NAMALWA (cell line): ENCODE measurements at regions not wholly inside any gene's neighbourhood (a gene's known extent, or its start where the extent isn't known, plus 50 kb on each side); places are given as distances from the start of the nearest gene placed in this dataset.
"Not testable (repeated sequence)": the region's sequence is repeated elsewhere in the genome, so short reads cannot be mapped to it uniquely, and the experiment has no call there.

ENCODE experiments used
- DNase-seq: peaks from one replicate; pipeline ENCODE4 v3.0.0-alpha.2; 2015; ENCODE audit warnings: low spot score

DNA sequence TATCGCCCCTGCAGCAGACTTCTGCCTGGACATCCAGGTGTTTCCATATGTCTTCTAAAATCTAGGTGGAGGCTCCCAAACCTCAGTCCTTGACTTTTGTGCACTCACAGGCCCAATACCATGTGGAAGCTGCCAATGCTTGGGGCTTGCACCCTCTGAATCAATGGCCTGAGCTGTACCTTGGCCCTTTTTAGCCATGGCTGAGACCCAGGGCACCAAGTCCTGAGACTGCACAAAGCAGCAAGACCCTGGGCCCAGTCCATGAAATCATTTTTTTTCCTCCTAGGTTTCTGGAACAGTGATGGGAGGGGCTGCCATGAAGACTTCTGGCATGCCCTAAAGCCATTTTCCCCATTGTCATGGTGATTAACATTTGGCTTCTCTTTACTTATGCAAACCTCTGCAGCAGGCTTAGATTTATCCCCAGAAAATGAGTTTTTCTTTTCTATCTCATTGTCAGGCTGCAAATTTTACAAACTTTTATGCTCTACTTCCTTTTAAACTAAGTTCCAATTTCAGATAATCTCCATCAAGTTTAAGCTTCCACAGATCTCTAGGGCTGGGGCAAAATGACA lies 1445.8 kb upstream of the FLRT2 start:
- DNase-seq: no peak

DNA sequence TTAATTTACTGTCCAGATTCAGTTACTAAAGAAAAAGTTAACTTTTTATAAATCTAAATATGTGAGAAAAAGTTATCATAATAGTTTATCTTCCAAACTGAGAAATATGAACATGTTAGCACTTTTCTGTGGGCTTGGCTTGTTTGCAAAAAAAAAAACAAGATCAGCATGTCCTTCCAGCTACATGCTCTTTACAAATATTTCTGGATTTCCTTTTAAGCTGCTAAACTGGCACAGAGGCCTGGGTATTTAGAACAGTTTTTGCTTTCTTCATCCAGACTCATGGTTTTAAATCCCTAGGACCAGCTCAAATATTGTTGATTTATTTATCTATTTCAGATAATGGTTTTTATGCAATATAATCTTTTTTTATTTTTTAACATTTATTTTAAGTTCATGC lies 1444.5 kb upstream of the FLRT2 start:
- no peak for DNase-seq

DNA sequence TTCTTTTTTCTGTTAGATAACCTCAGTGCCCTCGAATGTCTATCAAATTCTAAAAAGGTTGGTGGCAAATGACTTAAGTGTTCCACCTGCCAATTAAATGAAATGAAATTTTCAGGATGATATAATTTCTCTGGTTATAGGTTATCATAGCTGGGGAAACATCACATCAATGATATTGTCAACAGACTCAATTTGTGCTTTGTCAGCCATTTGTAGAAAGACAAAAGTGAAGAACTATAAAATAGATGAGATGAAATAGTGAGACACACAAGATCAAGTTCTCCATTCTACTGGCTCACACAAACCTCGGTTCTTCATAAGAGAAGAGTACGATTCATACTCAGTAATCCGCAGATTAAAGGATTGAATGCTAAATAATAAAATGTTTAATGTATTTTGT lies 1443.2 kb upstream of the FLRT2 start:
- DNase-seq: no peak

DNA sequence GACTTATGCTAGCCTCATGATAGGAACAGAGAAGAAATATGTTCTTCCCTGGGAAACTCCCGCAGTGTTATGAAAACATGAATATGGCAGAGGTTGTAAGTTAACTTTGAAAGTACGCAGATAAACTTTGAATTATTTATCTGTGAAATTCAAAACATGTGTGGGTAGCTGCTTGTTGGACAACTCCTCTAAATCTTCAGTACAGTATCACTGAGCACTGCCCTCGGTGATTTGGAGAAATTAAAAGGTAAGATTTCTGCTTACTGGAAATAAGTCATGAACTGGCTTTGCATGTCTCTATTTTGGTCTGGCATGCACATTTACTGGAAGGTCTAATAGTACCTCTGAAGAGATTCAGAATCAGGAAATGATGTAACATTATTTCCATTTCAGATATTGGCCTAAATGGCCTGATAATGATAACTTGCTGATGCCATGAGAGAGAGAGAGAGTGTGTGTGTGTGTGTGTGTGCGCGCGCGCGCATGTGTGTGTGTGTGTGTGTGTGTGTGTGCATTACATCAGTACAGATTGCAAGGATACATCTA lies 1441.9 kb upstream of the FLRT2 start:
- no peak for DNase-seq

DNA sequence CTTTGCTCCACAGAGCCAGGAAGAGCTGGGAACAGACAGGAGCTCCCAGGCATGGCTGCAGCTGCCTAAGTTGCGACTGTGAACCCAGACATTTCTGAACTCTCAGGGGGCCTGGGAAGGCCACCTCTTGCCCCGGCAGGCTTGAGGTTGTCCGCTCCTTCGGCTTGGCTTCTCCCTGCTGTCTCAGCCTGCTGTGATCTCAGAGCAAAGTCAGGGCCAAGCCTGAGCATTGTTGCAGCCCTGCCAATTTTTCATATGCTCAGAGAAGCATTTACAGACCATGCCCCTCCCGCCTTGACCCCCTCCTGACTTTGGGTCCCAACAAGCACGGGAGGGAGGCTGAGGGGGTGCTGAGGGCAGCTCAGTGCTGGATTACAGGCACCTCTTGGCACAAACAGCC lies 1439.1 kb upstream of the FLRT2 start:
- DNase-seq: no peak

DNA sequence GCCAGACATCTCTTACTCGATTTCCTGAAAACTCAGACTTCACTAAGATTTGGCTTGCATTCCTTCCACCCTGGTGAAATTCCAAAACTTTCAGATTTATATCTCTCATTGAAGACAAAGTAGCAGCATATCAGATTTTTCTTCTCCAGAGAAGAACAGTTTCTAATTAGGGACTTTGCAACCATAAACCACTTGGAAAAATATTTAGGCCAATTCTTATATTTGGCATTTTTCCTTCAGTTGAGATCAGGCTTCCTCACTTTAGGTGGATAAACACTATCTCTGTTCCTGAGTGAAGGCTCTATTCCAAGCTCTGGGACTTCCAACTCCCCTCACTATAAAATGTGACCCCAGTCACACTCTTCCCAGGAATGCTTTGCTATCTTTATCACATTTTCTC lies 1434.3 kb upstream of the FLRT2 start:
- no peak for DNase-seq

DNA sequence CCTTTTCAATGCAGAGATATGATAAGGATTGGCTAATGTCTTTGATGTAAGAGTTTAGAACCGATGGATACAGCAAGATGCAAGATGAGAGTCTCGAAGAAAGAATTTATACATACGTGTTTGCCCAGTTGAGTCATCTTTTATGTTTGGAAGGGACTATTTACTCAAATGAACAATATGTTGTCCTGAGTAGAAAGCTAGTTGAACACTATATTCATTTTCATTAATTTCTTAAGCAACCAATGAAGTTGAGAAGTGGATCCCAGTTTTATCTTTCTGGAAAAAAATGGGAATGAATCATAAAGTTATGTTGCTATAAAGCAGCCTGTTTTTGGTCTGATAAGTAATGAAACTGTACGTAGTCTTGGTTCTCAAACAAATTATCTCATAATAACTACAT lies 1431.7 kb upstream of the FLRT2 start:
- no peak for DNase-seq

DNA sequence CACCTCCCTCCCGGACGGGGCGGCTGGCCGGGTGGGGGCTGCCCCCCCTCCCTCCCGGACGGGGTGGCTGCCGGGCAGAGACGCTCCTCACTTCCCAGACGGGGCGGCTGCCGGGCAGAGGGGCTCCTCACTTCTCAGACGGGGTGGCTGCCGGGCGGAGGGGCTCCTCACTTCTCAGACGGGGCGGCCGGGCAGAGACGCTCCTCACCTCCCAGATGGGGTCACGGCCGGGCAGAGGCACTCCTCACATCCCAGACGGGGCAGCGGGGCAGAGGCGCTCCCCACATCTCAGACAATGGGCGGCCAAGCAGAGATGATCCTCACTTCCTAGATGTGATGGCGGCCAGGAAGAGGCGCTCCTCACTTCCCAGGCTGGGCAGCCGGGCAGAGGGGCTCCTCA lies 1430.4 kb upstream of the FLRT2 start:
- not testable (repeated sequence) for DNase-seq

DNA sequence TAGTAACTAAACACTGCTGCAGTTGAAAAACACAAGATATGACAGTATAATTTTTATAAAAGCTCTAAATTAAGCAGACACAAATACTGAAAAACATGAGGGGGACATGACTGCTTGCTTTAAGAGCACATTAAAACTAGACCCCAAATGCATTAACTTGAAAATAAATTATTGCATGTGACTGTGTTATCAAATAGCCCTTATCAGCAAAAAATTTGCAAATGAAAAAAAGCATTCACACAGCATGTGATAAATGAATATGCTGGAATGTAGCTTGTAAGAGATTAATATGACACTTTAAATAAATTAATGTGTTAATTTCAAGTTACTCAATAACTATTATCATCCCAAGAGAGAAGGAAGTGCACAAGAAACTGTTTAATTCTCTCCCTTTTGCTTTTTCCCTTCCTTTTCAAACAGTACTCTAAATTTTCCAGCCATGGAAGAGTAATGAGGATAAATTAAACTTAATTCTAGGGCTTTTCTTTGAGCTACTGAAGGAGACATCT lies 1422.1 kb upstream of the FLRT2 start:
- DNase-seq: no peak

DNA sequence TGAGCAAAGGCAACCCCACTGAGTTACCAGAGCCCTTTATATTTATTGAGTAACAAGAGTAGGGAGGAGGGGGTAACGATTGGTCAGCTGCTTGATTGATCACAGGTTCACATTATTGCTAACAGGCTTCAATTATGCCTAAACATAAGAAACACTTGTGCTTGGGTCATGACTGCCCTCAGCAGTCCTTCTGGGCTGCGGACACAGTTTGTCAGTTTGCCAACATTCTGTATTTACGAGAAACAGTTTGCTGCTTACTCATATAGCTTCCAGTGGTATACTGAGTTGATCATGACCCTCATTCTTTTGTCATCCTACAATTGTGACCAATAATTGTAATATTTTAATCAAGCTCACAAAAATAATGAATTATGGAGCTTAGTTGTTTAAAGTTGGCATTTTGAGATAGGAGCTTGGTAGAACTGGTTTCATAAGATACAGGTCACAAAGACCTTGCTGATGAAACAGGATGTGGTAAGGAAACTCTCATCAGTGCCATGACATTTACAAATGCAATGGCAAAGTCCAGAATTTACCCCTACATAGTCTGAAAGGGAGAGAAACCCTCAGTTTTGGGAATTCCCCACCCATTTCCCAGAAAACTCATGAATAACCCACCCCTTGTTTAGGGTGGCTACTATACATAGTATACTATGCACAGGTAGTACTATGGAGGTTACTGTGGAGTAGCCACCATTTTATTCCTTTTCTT lies 1421.0 kb upstream of the FLRT2 start:
- no peak for DNase-seq

DNA sequence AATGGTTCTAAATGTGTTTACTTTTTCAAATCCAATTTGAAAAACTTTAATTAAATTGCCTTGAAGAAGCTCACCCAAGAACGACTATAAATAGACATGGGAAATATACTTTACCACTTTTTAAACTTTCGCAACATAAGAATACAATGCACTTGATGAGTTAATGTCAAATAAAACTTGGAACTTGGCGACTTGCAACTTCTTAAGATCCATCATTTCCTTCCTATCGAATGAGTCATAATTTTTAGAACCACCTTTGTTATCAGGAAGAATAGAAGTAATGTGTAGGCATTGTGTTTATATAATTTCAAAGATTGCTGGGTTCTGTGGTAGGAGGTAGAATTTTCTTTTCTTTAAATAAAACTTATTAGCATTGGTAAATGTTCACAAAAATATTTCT lies 1417.4 kb upstream of the FLRT2 start:
- DNase-seq: no peak

DNA sequence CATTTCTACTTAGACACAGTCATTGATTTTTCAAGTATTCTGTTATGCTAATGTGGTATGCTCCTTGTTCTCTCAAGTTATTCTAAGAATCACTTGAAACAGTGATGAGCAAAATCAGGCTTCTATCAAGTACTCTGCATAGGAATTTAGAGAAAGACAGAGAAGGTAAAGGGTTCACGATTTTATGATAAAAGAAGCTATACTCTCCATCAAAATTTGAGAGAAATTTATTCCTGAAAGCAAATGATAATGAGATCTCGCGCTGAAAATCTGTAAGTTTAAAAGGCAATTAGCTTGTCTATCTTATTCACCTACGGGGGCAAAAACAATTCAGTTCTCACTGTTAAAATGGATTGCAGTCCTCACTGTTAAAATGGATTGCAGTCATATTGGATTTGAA lies 1404.3 kb upstream of the FLRT2 start:
- DNase-seq: no peak

DNA sequence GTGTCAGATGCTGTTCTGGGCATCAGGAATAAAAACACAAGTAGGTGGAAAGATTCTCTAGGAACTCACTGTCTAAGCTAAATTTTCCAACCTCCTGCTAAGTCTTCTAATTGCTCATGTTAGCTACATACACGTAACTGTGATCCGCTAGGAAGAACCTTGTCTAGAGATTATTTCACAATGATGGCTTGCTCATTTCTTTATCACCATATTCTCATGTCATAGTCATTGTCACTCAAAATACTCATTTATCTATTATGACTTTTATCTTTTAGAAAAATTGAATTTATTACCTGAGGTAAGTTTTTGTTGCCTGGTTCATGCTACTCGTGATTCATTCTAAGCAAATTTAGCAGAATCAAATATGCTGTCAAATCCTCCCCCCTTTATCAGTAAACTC lies 1402.4 kb upstream of the FLRT2 start:
- no peak for DNase-seq

DNA sequence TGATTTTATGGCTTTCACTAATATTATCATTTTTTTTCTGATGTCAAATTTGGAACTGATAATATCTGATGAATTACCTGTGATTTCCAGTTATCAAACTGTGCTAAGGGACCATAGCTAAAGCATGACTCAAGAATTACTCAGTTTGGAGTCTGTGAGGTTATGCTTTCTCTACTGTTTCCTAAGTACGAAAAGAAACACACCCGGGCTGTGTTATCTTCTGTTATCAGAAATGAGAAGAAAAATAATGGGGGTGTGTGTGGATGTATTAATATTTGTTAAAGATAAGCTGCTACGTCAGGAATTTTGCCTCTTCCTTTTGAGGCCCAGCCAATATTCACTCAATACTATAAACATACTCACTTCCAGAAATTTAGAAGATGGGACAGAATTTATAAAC lies 1401.9 kb upstream of the FLRT2 start:
- no peak for DNase-seq

DNA sequence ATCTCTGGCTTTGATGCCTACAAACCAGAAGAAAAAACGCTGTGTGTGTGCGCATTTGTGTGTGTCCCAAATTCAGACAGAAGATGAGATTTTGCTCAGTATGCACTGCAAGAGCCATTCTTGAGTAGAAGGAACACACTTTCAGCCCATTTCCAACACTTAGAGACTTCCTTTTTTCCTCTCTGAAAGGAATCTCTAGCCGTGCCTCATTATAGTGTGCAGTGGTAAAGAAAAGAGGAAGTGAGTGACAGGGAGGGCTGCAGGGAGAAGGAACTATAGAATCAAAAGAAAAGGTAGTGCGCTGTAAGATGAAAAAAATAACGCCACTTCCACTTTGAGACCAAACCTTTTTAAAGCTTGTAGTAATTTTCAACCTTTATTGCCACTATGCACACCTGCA lies 1400.9 kb upstream of the FLRT2 start:
- peak; percentile 23 for DNase-seq

DNA sequence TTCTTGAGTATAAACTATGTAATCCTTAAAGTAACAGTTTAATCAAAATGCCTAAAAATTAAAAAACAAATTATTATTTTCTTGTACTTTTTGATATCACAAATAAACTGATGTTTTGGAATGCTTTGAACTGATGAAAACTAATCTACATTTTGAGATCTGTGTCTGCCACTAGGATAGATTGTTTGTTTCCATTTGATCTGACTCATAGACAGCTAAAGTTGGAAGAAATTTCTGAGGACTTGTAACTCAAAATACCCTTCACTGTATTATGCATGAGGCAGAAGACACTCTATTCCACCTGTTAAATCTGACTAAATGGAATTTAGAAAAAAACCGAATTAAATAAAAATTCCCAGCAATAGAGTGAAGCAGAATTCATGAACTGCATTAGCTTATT lies 1400.0 kb upstream of the FLRT2 start:
- DNase-seq: no peak

DNA sequence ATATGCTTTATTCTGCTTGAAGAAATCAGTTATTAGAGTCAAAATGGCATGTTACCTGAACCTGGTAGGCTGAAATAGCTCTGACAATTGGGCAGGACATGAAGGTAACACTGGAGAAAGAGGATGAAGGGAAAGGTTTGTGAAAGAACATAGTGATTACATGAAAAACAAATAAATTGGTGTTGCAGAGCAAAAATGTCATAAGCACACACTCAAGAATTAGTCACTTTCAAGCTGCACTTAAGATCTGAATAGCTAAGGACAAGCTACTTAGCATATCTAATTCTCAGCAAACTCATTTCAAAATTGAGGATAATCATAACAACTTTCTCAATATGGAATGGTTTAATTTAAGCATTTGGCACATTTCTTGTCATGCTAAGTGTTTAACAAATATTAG lies 1398.0 kb upstream of the FLRT2 start:
- DNase-seq: no peak

DNA sequence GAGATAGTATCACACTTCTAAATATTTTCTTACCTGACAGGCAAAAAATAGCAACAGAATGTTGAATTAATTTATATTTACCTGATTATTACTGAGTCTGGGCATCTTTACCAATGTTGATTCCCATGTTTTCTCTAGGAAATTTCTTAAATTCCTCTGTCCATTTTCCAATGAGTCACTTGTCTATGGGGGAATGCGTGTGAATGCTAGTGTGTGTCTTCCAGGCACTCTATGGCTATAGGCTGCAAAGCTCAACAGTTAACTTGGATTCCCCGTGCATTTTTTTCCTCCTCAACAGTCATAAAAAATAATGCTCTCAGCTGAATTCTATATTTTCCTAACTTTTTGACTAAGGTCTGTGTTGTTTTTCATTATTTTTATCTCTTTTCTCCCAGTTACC lies 1385.8 kb upstream of the FLRT2 start:
- no peak for DNase-seq

DNA sequence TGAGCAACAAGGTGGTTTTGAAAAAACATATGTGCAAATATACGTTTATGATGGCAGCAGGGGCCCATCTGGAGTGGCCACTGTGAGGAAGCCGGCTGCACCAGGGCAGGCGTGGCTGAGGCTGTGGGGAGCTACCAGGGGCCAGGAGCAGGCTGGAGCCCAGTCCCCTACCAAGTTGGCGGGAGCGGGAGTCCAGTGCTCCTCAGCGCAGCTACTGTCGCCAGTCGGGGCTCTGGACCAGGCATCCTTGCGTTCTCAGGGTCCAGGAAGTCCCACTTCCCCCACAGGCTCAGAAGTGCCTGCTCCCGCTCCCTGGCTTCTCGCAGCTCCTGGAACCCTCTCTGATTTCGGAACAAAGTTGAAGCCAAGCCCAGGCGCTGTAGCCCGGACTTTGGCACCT lies 1377.5 kb upstream of the FLRT2 start:
- no peak for DNase-seq

DNA sequence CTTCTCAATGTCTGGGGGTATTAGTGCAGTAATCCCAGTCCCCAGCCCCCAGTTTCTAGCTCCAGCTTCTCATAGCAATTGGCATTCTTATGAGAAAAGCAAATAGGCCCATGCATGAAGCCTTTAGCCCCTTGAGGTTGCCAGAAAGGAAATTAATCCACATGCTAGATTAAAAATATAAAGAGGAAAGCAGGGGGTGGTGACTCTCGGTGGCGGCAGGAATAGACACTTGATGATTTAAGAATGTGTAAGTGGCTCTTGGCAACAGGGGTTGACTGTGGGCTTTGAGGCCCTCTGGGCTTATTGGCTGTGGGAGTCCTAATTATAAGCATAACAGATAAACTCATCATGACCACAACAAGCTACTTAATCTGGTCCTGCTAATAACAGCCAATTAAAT lies 1367.3 kb upstream of the FLRT2 start:
- no peak for DNase-seq

DNA sequence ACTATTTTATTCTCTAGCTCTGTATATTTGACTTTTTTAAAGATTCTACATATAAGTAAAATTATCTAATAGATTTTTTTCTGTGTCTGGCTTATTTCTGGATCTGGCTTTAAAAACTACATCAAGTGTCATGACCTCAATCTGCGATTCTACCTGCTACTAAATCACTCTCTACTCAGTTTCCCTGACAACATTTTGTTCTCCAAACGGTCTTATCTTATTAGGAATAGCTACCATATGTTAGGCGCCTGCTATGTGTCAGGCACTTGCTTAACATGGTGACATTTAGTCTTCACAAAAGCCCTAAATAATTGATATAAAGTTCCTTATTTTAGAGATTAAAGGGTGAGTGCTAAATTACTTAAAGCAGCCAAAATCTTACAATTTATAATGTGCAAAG lies 1362.9 kb upstream of the FLRT2 start:
- no peak for DNase-seq

DNA sequence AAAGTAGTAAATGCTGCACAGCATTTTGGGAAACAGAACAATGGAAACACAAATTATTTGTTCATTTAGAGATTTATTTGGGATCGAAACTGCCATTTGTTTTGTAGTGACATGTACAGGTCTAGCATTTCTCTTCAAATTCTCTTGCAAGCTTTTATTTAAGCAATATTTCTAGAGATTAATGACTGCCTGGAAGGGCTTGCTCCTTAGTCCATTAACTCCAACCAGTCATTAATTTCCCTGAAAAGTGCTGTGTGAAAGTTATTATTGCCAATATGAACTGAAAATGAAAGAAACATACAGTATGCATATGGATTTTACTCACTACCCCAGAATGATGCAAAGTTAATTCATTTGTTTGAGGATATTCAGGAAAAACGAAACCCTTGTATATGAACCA lies 1349.6 kb upstream of the FLRT2 start:
- DNase-seq: no peak

DNA sequence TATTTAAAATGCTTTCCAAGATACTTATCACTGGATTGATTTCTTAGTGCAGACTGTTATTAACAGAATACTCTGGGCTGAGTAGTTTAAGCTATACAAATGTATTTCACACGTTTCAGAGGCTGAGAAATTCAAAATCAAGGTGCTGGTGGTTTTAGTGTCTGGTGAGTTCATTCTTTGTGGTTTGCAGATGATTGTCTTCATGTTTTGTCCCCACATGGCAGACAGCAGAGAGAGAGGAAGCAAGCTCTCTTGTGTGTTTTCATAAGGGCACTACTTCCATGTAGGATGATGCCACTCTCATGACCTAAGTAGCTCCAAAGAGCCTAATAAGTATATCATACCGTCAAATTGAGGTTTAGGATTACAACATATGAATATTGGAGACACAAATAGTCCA lies 1348.9 kb upstream of the FLRT2 start:
- DNase-seq: no peak

DNA sequence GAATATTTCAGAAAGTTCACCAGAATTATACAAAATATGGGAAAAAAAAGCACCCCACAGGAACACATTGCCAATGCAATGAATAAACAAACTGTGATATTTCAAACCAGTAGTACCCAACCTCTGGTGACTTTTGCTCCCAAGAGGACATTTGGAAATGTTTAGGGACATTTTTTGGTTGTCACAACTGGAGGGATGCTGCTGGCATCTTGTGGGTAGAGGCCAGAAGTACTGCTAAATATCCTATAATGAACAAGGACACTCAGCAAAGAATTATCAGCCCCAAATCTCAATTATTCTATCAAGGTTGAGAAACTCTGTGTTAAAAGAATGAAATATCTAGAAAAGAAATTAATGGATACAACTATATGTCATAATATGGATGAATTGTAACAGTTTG lies 1334.4 kb upstream of the FLRT2 start:
- no peak for DNase-seq
